ENCODE measurements at regions not wholly inside any gene's neighbourhood (a gene's known extent, or its start where the extent isn't known, plus 50 kb on each side); places are given as distances from the start of the nearest gene placed in this dataset.

- in situ Hi-C loops (cut with MboI) (no loop called here), intact Hi-C loops (cut with micrococcal nuclease; ENCODE audit: unreplicated experiment) (no loop called here)
- H3K4me3 ChIP-seq, result no peak overlapping the region
- SMC1A ChIA-PET (ENCODE audit: uncharacterized antibody, unreplicated experiment), result interaction anchor here (1.1 kb wide), 1 partner anchor 11 kb away, joined by 3 read pairs; no protein-coding TSS in a partner anchor
- POLR2A ChIA-PET, result no interaction called here
- WGBS (ENCODE audit: insufficient coverage, insufficient replicate concordance, low lambda C conversion rate, missing lambda C conversion rate), result 58% methylated on average over 5 of the region's 5 CpGs
- H3K27me3 ChIP-seq (replicated peaks in 1 of 2; ENCODE audit: control insufficient read depth in 2 of 2, insufficient read depth in 2 of 2, low read length in 1 of 2), result no peaks in the 10 kb centered on the region; a peak in 1 of 4 replicates
- no peak for ATAC-seq
- H3K36me3 ChIP-seq (ENCODE audit: control insufficient read depth in 2 of 2, insufficient read depth in 2 of 2, low read length in 1 of 2), result no peaks in the 10 kb centered on the region
- RAD21 ChIA-PET (ENCODE audit: unreplicated experiment), result interaction anchor here (0.6 kb wide), 1 partner anchor 1607 kb away, joined by 4 read pairs; no protein-coding TSS in a partner anchor
- no peaks in the 10 kb centered on the region for H4K20me1 ChIP-seq (ENCODE audit: control insufficient read depth, insufficient read depth)
- no peaks in the 10 kb centered on the region for H3K4me1 ChIP-seq (ENCODE audit: control insufficient read depth, insufficient read depth, low read length)
- H3K9me3 ChIP-seq (replicated peaks; ENCODE audit: control insufficient read depth, insufficient read depth, low read length), result no peaks in the 10 kb centered on the region
- CTCF ChIA-PET, result no interaction called here
- BruUV-seq (replicated peaks), result no TSS peak
- no peak overlapping the region for H3K4me2 ChIP-seq (ENCODE audit: control insufficient read depth, insufficient read depth)
- no peak for DNase-seq (ENCODE audit: low read depth, low spot score)
- H3K9ac ChIP-seq (ENCODE audit: control insufficient read depth, insufficient read depth, low read length), result no peak overlapping the region
- H2AFZ ChIP-seq (ENCODE audit: control insufficient read depth, low read depth, low read length), result no peak overlapping the region
- no peaks in the 10 kb centered on the region for H3K79me2 ChIP-seq (ENCODE audit: control insufficient read depth, insufficient read depth, low read length)
- TF ChIP-seq BHLHE40 (IDR thresholded peaks at IDR 0.05; ENCODE audit: borderline replicate concordance in 1 of 2, low read depth in 2 of 2, low read length in 1 of 2), result no peak
- TF ChIP-seq RBBP5 (conservative IDR thresholded peaks at IDR 0.05), result no peak
- TF ChIP-seq, protein P1, sequence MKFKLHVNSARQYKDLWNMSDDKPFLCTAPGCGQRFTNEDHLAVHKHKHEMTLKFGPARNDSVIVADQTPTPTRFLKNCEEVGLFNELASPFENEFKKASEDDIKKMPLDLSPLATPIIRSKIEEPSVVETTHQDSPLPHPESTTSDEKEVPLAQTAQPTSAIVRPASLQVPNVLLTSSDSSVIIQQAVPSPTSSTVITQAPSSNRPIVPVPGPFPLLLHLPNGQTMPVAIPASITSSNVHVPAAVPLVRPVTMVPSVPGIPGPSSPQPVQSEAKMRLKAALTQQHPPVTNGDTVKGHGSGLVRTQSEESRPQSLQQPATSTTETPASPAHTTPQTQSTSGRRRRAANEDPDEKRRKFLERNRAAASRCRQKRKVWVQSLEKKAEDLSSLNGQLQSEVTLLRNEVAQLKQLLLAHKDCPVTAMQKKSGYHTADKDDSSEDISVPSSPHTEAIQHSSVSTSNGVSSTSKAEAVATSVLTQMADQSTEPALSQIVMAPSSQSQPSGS (IDR thresholded peaks at IDR 0.05; ENCODE audit: low read length), result no peak
- no peak for FAIRE-seq
- no peak overlapping the region for H3K27ac ChIP-seq (ENCODE audit: control insufficient read depth, insufficient read depth)
These were observed 101.1 kb downstream of the RAB11FIP2 start for GRCh38 chr10:117945651-117946050.

DNA sequence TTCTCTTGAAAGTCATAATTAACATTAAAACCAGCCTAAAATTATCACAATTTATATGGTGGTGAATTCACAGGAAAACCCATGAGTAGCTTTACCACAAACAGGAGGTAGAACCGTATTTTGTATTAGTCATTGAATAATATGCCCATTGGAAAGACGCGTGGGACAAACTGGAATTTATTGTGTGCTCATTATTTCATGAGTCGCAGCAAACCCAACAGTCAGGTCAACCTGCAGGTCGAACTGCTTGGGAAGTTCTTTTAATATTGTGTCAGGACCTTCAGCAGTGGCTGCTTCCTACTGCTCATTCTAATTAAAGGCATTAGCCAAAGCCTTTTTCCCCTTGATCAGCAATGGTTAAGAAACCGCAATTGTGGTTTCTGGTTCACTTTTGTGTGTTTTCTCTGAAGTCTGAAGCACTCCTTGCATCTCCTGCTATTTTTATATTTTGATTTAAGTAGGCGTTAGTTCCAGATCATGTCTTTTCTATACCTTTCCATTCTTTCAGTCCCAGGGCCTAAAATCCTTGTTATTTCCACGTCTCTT, 100.1 kb downstream of the RAB11FIP2 start:
- no peak overlapping the region for H3K27ac ChIP-seq (ENCODE audit: control insufficient read depth, insufficient read depth)
- H3K4me1 ChIP-seq (ENCODE audit: control insufficient read depth, insufficient read depth, low read length), result no peaks in the 10 kb centered on the region
- H3K27me3 ChIP-seq (replicated peaks in 1 of 2; ENCODE audit: control insufficient read depth in 2 of 2, insufficient read depth in 2 of 2, low read length in 1 of 2), result no peaks in the 10 kb centered on the region
- WGBS (ENCODE audit: insufficient coverage, insufficient replicate concordance, low lambda C conversion rate, missing lambda C conversion rate), result 37% methylated on average over 8 of the region's 8 CpGs
- in situ Hi-C loops (cut with MboI) (no loop called here), intact Hi-C loops (cut with micrococcal nuclease; ENCODE audit: unreplicated experiment) (no loop called here)
- no peak overlapping the region for H3K9ac ChIP-seq (ENCODE audit: control insufficient read depth, insufficient read depth, low read length)
- ChIA-PET CTCF (no interaction called here), SMC1A (ENCODE audit: uncharacterized antibody, unreplicated experiment) (interaction anchor here (1.1 kb wide), 1 partner anchor 10 kb away, joined by 3 read pairs; no protein-coding TSS in a partner anchor), POLR2A (no interaction called here), RAD21 (ENCODE audit: unreplicated experiment) (no interaction called here)
- no peak overlapping the region for H2AFZ ChIP-seq (ENCODE audit: control insufficient read depth, low read depth, low read length)
- H3K9me3 ChIP-seq (replicated peaks; ENCODE audit: control insufficient read depth, insufficient read depth, low read length), result no peaks in the 10 kb centered on the region
- H3K36me3 ChIP-seq (ENCODE audit: control insufficient read depth in 2 of 2, insufficient read depth in 2 of 2, low read length in 1 of 2), result no peaks in the 10 kb centered on the region
- ATAC-seq (no peak), DNase-seq (ENCODE audit: low read depth, low spot score) (no peak), FAIRE-seq (no peak)
- H3K4me2 ChIP-seq (ENCODE audit: control insufficient read depth, insufficient read depth), result no peak overlapping the region
- H4K20me1 ChIP-seq (ENCODE audit: control insufficient read depth, insufficient read depth), result no peaks in the 10 kb centered on the region
- no peaks in the 10 kb centered on the region for H3K79me2 ChIP-seq (ENCODE audit: control insufficient read depth, insufficient read depth, low read length)
- no TSS peak for BruUV-seq (replicated peaks)
- H3K4me3 ChIP-seq, result no peak overlapping the region
- TF ChIP-seq ZNF622 (IDR thresholded peaks at IDR 0.05) (no peak), TCF3 (IDR thresholded peaks at IDR 0.05; ENCODE audit: borderline replicate concordance, insufficient read depth, low read depth, low read length) (no peak), NR2C1 (IDR thresholded peaks at IDR 0.05) (no peak), HDGF (IDR thresholded peaks at IDR 0.05) (no peak), SMAD5 (IDR thresholded peaks at IDR 0.05; ENCODE audit: low read depth) (no peak), RELA (IDR thresholded peaks at IDR 0.05; ENCODE audit: borderline replicate concordance, partially characterized antibody) (no peak), MYC (IDR thresholded peaks at IDR 0.05; ENCODE audit: insufficient read depth, insufficient read length, insufficient replicate concordance, low read length, severe bottlenecking) (no peak), POLR2AphosphoS5 (IDR thresholded peaks at IDR 0.05; ENCODE audit: low read length) (no peak), E4F1 (IDR thresholded peaks at IDR 0.05; ENCODE audit: borderline replicate concordance, partially characterized antibody) (no peak), MYB (IDR thresholded peaks at IDR 0.05; ENCODE audit: borderline replicate concordance, low read depth, low read length) (no peak)

All from GM12878 (cell line).